NCI-H2227 treated with DMSO at 0.1 percent for 48 hours (cell line): ENCODE measurements at regions not wholly inside any gene's neighbourhood (a gene's known extent, or its start where the extent isn't known, plus 50 kb on each side); places are given as distances from the start of the nearest gene placed in this dataset.
"Not testable (repeated sequence)": the region's sequence is repeated elsewhere in the genome, so short reads cannot be mapped to it uniquely, and the experiment has no call there.

ENCODE experiments used
- DNase-seq: peaks from one replicate; lab custom pipeline; 2025; lab: John Stamatoyannopoulos, UW

- DNase-seq = peak; percentile 19
Measured at GRCh38 chr3:176628101-176628639, 569.1 kb downstream of the TBL1XR1 start.

DNA sequence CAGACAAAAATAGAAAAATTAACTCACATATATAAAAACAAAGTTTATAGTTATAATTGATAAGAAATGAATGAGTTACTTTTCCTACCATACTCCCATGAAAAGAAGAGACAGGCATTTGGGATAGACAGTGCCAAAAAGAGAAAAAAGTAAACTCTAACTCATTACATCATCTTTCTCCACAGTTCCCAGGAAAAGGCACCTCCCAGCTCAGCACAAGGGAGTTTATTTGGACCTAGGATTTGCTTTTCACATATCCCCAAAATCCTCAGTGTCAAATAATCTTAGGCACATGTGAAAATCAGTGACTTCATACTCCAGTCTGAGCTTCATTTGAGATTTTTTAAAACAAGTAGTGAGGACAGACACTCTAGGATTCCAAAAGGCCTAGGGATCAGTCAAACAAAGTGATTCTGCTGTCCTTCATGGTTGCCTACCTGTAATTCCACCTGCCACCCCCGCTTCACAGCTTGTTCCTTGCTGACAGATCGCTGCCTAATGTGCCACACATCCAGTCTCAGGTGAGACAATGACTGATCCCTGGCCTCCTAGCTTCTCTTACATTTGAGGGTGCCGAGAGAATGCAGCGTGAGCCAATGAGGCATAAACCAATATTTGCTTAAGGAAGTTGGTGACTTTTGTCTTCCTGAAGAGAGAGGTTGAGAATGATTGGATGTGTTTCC lies 573.7 kb downstream of the TBL1XR1 start:
- no peak for DNase-seq

DNA sequence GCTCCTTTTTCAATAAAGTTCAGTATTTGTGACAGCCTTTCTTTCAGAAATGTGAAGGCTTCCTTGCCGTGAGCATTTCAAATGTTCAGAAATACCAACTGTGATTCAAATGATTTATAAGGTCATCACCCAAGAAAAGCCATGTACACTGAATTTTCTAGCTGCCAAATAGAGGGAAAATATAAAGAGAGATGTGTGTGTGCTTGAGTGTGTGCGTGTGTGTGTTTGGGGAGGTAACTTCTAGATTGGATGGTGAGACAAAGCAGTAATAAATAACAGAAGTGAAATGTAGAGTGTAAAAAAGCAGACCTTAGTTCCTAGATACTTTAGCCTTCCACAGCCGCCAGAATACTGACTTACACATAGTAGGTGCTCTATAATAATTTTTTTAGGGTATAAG lies 577.4 kb downstream of the TBL1XR1 start:
- no peak for DNase-seq

DNA sequence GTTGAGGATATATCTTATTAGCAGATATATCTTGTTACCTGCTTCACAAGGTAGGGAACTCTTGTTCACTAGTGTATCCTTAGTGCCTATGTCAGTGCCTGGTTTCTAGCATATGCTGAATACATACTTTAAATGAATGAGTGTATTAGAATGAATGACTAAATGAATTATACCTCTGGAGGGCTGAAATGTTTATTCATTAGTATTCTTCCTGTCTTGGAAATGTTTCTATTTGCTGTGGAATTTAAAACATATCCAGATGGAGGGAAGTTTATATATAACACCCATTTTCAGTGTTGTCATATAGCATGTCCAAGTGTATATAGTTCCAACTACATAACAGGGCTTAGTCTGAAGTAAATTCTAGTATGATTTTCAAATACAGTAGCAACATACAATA lies 581.5 kb downstream of the TBL1XR1 start:
- no peak for DNase-seq

DNA sequence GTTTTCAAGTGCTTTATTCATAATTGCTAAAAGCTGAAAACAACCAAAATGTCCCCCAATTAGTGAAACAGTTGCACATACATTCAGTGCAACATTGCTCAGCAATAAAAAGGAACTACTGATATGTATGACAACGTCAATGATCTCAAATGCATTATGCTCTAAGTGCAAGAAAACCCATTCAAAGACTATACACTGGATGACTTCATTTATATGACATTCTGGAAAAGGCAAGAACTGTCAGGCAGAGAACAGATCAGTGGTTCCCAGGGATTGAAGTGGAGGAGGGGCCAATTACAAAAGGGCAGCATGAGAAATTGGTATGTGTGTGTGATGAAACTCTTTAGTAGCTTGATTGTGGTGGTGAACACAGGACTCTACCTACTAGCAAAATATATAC lies 585.6 kb downstream of the TBL1XR1 start:
- DNase-seq = no peak

- no peak for DNase-seq
Measured at GRCh38 chr3:176609361-176609760, 587.9 kb downstream of the TBL1XR1 start.

DNA sequence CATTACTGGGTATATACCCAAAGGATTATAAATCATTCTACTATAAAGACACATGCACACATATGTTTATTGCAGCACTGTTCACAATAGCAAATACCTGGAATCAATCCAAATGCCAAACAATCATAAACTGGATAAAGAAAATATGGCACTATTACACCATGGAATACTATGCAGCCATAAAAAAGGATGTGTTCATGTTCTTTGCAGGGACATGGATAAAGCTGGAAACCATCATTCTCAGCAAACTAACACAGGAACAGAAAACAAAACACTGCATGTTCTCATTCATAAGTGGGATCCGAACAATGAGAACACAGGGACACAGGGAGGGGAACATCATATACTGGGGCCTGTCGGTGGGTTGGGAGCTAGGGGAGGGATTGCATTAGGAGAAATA lies 591.7 kb downstream of the TBL1XR1 start:
- DNase-seq = not testable (repeated sequence)

DNA sequence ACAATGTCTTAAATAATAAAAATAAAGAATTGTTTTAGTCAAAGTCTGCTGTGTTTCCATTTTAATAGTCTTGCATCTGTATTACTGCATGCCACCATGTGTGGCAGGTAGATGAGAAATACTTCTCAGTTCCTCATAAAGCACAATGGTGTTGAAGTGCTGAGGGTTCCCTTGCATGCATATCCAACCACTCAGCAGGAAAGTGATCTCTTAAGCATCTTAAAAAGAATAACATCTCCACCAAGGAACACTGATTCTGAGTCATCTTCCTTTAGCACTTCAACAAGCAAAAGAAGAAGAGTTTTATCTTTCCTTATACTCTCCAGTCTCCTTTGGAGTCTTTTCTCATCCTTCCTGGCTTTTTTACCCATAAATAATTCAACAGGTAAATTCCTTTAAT lies 602.0 kb downstream of the TBL1XR1 start:
- DNase-seq = no peak

GRCh38 chr3:176590722-176591121 lies 606.6 kb downstream of the TBL1XR1 start:
- DNase-seq = no peak

GRCh38 chr3:176587089-176587488 lies 610.2 kb downstream of the TBL1XR1 start:
- no peak for DNase-seq

DNA sequence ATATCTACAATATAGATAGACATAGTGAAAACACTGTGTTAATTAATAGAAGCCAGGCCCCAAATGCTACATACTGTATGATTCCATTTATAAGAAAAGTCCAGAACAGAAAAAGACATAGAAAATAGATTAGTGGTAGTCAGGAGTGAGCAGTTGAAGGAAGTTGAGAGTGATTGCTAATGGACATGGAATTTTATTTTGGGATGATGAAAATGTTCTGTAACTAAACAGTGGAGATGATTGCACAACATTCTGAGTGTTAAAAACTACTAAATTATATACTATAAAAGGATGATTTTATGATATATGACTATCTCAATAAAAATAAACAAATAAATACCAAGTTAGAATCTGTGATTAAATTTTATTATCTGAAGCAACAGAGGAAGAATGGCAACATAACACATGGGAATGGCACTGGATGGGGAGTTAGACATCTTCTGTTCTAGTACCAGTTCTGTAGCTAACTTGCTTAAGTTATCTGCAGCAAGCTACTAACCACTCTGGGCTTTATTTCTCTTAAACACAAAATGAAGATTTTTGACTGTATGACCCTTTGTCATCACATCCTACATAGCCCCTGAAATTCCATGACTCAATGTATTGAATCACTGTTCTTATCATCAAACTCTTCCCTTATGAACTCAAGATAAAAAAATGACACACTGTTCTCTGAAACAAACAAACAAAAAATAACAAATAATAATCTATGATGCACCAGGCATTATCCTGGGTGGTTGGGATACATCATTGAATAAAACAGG lies 612.7 kb downstream of the TBL1XR1 start:
- no peak for DNase-seq

GRCh38 chr3:176583956-176584355 lies 613.3 kb downstream of the TBL1XR1 start:
- no peak for DNase-seq

DNA sequence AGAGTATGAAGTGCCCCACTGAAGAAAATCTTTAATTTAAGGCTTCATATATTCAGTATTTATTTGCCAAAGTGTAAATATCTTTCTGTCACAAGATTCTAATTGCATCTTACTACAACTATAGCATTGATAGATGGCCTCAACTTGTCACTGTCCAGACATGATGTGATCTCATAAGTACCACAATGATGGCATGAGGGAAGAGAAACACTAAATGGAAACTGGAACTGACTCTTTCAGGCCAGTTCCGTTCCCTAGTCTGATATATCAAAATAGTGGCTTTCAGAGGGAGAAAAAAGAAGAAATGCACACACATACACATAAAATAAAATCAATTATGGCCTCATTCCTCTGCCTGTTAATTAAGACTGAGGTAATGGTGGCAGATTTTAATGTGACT lies 615.7 kb downstream of the TBL1XR1 start:
- no peak for DNase-seq

DNA sequence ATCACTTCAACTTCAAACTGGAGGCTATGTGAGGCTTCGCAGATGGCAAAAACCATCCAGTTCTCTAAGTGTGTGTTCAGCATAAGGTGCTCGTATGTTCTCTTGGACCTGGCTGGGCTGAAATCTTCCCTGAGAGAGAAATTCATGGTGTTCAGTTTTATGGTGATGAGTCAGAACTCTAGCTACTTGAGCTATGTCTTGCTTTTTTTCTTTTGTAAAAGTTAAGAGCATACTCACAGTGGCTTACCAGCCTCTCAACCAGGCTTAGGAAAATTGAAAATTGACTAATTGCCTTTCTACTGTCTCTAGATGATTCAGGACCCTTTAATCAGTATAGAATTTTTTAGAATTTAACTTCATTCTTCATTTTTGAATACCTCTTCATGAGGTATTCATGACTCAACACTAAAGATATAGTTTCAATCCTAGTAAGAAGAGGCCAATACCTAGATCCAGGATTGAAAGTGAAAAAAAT lies 617.5 kb downstream of the TBL1XR1 start:
- no peak for DNase-seq

GRCh38 chr3:176578316-176578715 lies 619.0 kb downstream of the TBL1XR1 start:
- no peak for DNase-seq

- DNase-seq = no peak
Measured at GRCh38 chr3:176577447-176577846, 619.8 kb downstream of the TBL1XR1 start.

DNA sequence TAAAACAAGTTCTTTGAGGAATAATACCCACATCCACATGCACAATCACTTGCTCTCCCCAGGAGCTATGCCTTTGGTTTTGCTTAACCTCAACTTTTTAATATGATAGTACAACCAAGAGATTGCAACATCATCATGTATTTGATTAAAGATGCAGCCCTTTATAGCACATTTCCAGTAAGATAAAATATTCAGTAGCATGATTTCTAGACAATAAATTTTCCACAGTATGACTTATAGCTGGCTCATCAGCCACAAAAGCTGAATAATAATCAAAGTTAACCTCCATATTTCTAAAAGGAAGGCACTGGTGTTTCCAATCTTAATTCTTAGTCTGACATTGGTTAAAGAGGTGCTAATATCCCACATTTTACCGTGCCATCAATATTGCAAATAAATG lies 622.5 kb downstream of the TBL1XR1 start:
- no peak for DNase-seq

- no peak for DNase-seq
Measured at GRCh38 chr3:176571926-176572325, 625.4 kb downstream of the TBL1XR1 start.

GRCh38 chr3:176570992-176571391 lies 626.3 kb downstream of the TBL1XR1 start:
- DNase-seq = no peak

- no peak for DNase-seq
Measured at GRCh38 chr3:176568189-176568588, 629.1 kb downstream of the TBL1XR1 start.

DNA sequence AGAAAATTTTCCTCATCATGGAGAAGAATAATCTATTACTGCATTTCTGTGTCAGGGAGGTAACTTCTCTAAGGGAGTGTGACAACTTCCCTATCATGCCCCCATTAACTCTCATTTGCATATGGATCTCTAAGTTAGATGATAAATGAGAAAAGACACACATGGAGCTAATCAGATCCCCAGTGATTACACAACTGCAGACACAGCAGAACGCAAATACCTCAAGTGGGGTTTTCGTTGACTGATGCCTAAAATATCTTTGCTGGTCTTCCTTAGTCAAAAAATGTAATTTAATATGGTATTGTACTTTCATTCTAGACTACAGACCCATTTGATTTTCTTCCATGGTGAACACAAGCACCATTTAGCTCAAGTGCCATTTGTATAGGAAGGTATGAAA lies 630.5 kb downstream of the TBL1XR1 start:
- DNase-seq = no peak

- no peak for DNase-seq
Measured at GRCh38 chr3:176562331-176562730, 635.0 kb downstream of the TBL1XR1 start.

GRCh38 chr3:176561826-176562225 lies 635.5 kb downstream of the TBL1XR1 start:
- no peak for DNase-seq
